Psoas muscle (tissue), 7 donors: ENCODE measurements at regions not wholly inside any gene's neighbourhood (a gene's known extent, or its start where the extent isn't known, plus 50 kb on each side); places are given as distances from the start of the nearest gene placed in this dataset.

Source experiments
- ATAC-seq, 4 donors: fragments of 200-7000 bp; cut with Tn5 transposase; one replicate each; pipeline ENCODE4 v1.9.1; 2020; ENCODE audit warnings: moderate library complexity in 3 of 4, mild to moderate bottlenecking in 2 of 4
- DNase-seq, 2 donors: peaks; one replicate each; pipeline ENCODE4 v3.0.0-alpha.2; 2020
- H3K27ac ChIP-seq: fragments of 200-600 bp; one replicate; pipeline ENCODE4 v1.8.0; 2022
- H3K27me3 ChIP-seq, 3 donors: fragments of 200-600 bp in 1 of 3; one replicate each; pipeline versions ENCODE4 v1.6.1 to v1.8.0; 2013 to 2022; ENCODE audit warnings: low read length in 2 of 3, mild to moderate bottlenecking in 2 of 3, moderate library complexity in 1 of 3; ENCODE audit not compliant: insufficient read depth in 3 of 3
- H3K36me3 ChIP-seq, 2 donors: fragments of 200-600 bp in 1 of 2; one replicate each; pipeline versions ENCODE4 v1.6.1 to v1.8.0; 2013 to 2022; ENCODE audit warnings: low read depth in 1 of 2, mild to moderate bottlenecking in 1 of 2, moderate library complexity in 1 of 2; ENCODE audit not compliant: insufficient read depth in 1 of 2
- H3K4me1 ChIP-seq: fragments of 200-600 bp; one replicate; pipeline ENCODE4 v1.8.0; 2022
- H3K4me3 ChIP-seq: fragments of 200-600 bp; one replicate; pipeline ENCODE4 v1.8.0; 2022; ENCODE audit warnings: mild to moderate bottlenecking
- H3K9me3 ChIP-seq: fragments of 200-600 bp; one replicate; pipeline ENCODE4 v1.8.0; 2022
- CTCF ChIP-seq: fragments of 200-600 bp; IDR thresholded peaks from one replicate; pipeline ENCODE4 v1.8.0; 2022; ENCODE audit warnings: antibody characterized with exemption
- WGBS, 3 donors: extraction: QIAGEN DNeasy Blood & Tissue Kit; methylation state at CpG; one replicate each; pipeline versions ENCODE4 v1.1.6 to v1.1.7; 2013; 5-methylcytosine and 5-hydroxymethylcytosine counted together
- intact Hi-C, 2 donors: fragments of 100-400 bp; cut with DNase I; formaldehyde crosslinking; loops; one replicate each; pipeline versions ENCODE4 v1.11.0 to v1.14.2; 2022
- donor health status: healthy with polysubstance abuse.
- donor health status: DM: no; HTN: no; CAD: no; lungs with moderate emphysema.
- donor health status: Bipolar disorder and iron deficiency.
- donor health status: healthy.
- donor health status: DM: yes; HTN: yes; CAD: no.
- donor health status: DM: no; HTN: no; CAD: no.
- donor health status: DM: yes; HTN: yes; CAD: no.

DNA sequence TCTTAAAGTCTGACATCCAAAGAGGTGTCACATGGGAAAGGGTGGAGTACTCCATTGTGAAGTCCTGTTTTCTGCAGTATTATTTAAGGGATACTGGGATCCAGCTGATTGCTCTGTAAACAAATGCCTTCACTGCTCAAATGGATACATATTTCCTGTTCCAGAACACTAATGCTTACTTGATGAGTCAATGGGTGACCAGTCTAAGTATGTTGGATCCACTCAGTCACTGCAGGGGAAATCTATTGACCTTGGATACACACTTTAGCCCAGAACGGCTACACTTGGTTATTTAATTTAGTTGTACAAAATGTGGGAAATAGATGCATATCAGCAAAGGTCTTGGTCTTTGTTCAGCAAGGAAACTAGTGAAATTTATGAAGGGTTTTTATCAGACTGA, 261.4 kb downstream of the MAP2K4 start:
- DNase-seq (no peak), ATAC-seq (no peak)
- no peak overlapping the region for H3K4me3 ChIP-seq
- intact Hi-C loops, result no loop called here
- H3K27ac ChIP-seq, result no peak overlapping the region
- H3K36me3 ChIP-seq, result no peaks in the 10 kb centered on the region
- no peaks in the 10 kb centered on the region for H3K9me3 ChIP-seq
- H3K4me1 ChIP-seq, result no peaks in the 10 kb centered on the region
- no peaks in the 10 kb centered on the region for H3K27me3 ChIP-seq
- 50 to 56% (median 55%) methylated on average over 1 of the region's 1 CpG for WGBS, 3 donors
- TF ChIP-seq CTCF, result no peak

GRCh38 chr17:12287953-12288352, 267.3 kb downstream of the MAP2K4 start:
- 33 to 36% (median 34%) methylated on average over 2 of the region's 2 CpGs for WGBS, 3 donors
- no peak overlapping the region for H3K4me3 ChIP-seq
- no peaks in the 10 kb centered on the region for H3K4me1 ChIP-seq
- no peak for DNase-seq
- no peak for ATAC-seq
- no peaks in the 10 kb centered on the region for H3K36me3 ChIP-seq
- H3K27ac ChIP-seq, result no peak overlapping the region
- no peaks in the 10 kb centered on the region for H3K9me3 ChIP-seq
- H3K27me3 ChIP-seq, result no peaks in the 10 kb centered on the region
- intact Hi-C loops, result no loop called here
- TF ChIP-seq CTCF, result no peak

GRCh38 chr17:12290207-12290606, 269.5 kb downstream of the MAP2K4 start:
- ATAC-seq (no peak), DNase-seq (no peak)
- Histone ChIP-seq H3K9me3 (no peaks in the 10 kb centered on the region), H3K27ac (no peak overlapping the region), H3K4me1 (no peaks in the 10 kb centered on the region), H3K4me3 (no peak overlapping the region), H3K27me3 (no peaks in the 10 kb centered on the region), H3K36me3 (no peaks in the 10 kb centered on the region)
- WGBS, 3 donors, result 70 to 75% (median 73%) methylated on average over 6 of the region's 6 CpGs
- intact Hi-C loops, result no loop called here
- TF ChIP-seq CTCF, result no peak

- Histone ChIP-seq H3K4me3 (no peak overlapping the region), H3K27ac (no peak overlapping the region), H3K36me3 (no peaks in the 10 kb centered on the region), H3K27me3 (no peaks in the 10 kb centered on the region), H3K9me3 (no peaks in the 10 kb centered on the region), H3K4me1 (no peaks in the 10 kb centered on the region)
- TF ChIP-seq CTCF, result no peak
- WGBS, 3 donors, result 20 to 24% (median 23%) methylated on average over 5 of the region's 5 CpGs
- no peak for DNase-seq
- intact Hi-C loops, result no loop called here
- ATAC-seq, result no peak
Measured at GRCh38 chr17:12296209-12296625, 275.5 kb downstream of the MAP2K4 start.

- TF ChIP-seq CTCF, result no peak
- ATAC-seq (no peak), DNase-seq (no peak)
- intact Hi-C loops, result no loop called here
- no peaks in the 10 kb centered on the region for H3K4me1 ChIP-seq
- H3K36me3 ChIP-seq, result no peaks in the 10 kb centered on the region
- H3K27ac ChIP-seq, result no peak overlapping the region
- 58 to 73% (median 70%) methylated on average over 4 of the region's 4 CpGs for WGBS, 3 donors
- H3K27me3 ChIP-seq, result no peaks in the 10 kb centered on the region
- H3K9me3 ChIP-seq, result no peaks in the 10 kb centered on the region
- H3K4me3 ChIP-seq, result no peak overlapping the region
Measured at GRCh38 chr17:12301551-12301950, 280.9 kb downstream of the MAP2K4 start.
